ENCODE measurements at regions not wholly inside any gene's neighbourhood (a gene's known extent, or its start where the extent isn't known, plus 50 kb on each side); places are given as distances from the start of the nearest gene placed in this dataset.

GRCh38 chr12:24228371-24228770, 278.9 kb upstream of the SOX5 start:
- Mint-ChIP-seq H3K4me1 (peaks cover 5% of the 10 kb centered on the region), H3K36me3 (no peaks in the 10 kb centered on the region), H3K4me3 (no peak overlapping the region), H3K9me3 (no peaks in the 10 kb centered on the region), H3K27me3 (no peaks in the 10 kb centered on the region), H3K27ac (no peak overlapping the region)
- ATAC-seq = no peak

- no peak for ATAC-seq
- Mint-ChIP-seq H3K4me1 (peaks cover 5% of the 10 kb centered on the region), H3K27ac (peak overlapping the region; percentile 32)
Measured at GRCh38 chr12:24227551-24227950, 278.1 kb upstream of the SOX5 start.

GRCh38 chr12:24226745-24227350, 277.4 kb upstream of the SOX5 start:
- H3K36me3 Mint-ChIP-seq = no peaks in the 10 kb centered on the region
- no peak overlapping the region for H3K4me3 Mint-ChIP-seq
- no peaks in the 10 kb centered on the region for H3K27me3 Mint-ChIP-seq
- no peak overlapping the region for H3K27ac Mint-ChIP-seq
- ATAC-seq = no peak
- no peaks in the 10 kb centered on the region for H3K9me3 Mint-ChIP-seq
- peaks cover 5% of the 10 kb centered on the region for H3K4me1 Mint-ChIP-seq

More at GRCh38 chr12:24227551-24227950, 278.1 kb upstream of the SOX5 start:
- H3K36me3 Mint-ChIP-seq = no peaks in the 10 kb centered on the region
- H3K9me3 Mint-ChIP-seq = no peaks in the 10 kb centered on the region
- H3K4me3 Mint-ChIP-seq = no peak overlapping the region
- H3K27me3 Mint-ChIP-seq = no peaks in the 10 kb centered on the region

- H3K9me3 Mint-ChIP-seq = peaks cover 3% of the 10 kb centered on the region
- no peak overlapping the region for H3K4me3 Mint-ChIP-seq
- no peaks in the 10 kb centered on the region for H3K36me3 Mint-ChIP-seq
- ATAC-seq = no peak
- no peaks in the 10 kb centered on the region for H3K27me3 Mint-ChIP-seq
- no peak overlapping the region for H3K27ac Mint-ChIP-seq
- H3K4me1 Mint-ChIP-seq = peaks cover 5% of the 10 kb centered on the region
Measured at GRCh38 chr12:24224401-24224800, 274.9 kb upstream of the SOX5 start.

GRCh38 chr12:24223926-24224325, 274.5 kb upstream of the SOX5 start:
- ATAC-seq = no peak
- Mint-ChIP-seq H3K36me3 (no peaks in the 10 kb centered on the region), H3K4me1 (peaks cover 5% of the 10 kb centered on the region)

GRCh38 chr12:24222968-24223367, 273.5 kb upstream of the SOX5 start:
- ATAC-seq = no peak
- Mint-ChIP-seq H3K27me3 (no peaks in the 10 kb centered on the region), H3K36me3 (no peaks in the 10 kb centered on the region), H3K4me3 (no peak overlapping the region), H3K9me3 (peaks cover 3% of the 10 kb centered on the region), H3K27ac (no peak overlapping the region), H3K4me1 (peaks cover 3% of the 10 kb centered on the region)

More at GRCh38 chr12:24223926-24224325, 274.5 kb upstream of the SOX5 start:
- Mint-ChIP-seq H3K27ac (no peak overlapping the region), H3K27me3 (no peaks in the 10 kb centered on the region), H3K4me3 (no peak overlapping the region), H3K9me3 (peaks cover 3% of the 10 kb centered on the region)

GRCh38 chr12:24212496-24212895, 263.0 kb upstream of the SOX5 start:
- Mint-ChIP-seq H3K4me3 (no peak overlapping the region), H3K36me3 (no peaks in the 10 kb centered on the region), H3K27me3 (no peaks in the 10 kb centered on the region), H3K9me3 (peaks cover 2% of the 10 kb centered on the region), H3K27ac (no peak overlapping the region), H3K4me1 (peaks cover 5% of the 10 kb centered on the region)
- ATAC-seq = no peak

- Mint-ChIP-seq H3K4me3 (no peak overlapping the region), H3K4me1 (peaks cover 12% of the 10 kb centered on the region), H3K27ac (no peak overlapping the region), H3K9me3 (peaks cover 3% of the 10 kb centered on the region), H3K36me3 (peaks cover 8% of the 10 kb centered on the region), H3K27me3 (no peaks in the 10 kb centered on the region)
- no peak for ATAC-seq
Measured at GRCh38 chr12:24206621-24207020, 257.2 kb upstream of the SOX5 start.

GRCh38 chr12:24201258-24201970, 251.9 kb upstream of the SOX5 start:
- Mint-ChIP-seq H3K27ac (peak overlapping the region; percentile 65), H3K9me3 (peaks cover 3% of the 10 kb centered on the region), H3K4me1 (peaks cover 46% of the 10 kb centered on the region), H3K27me3 (no peaks in the 10 kb centered on the region), H3K4me3 (no peak overlapping the region), H3K36me3 (peaks cover 8% of the 10 kb centered on the region)
- peak; percentile 71 for ATAC-seq

- H3K27ac Mint-ChIP-seq = peak overlapping the region; percentile 65
- H3K9me3 Mint-ChIP-seq = peaks cover 3% of the 10 kb centered on the region
- H3K36me3 Mint-ChIP-seq = peaks cover 8% of the 10 kb centered on the region
Measured at GRCh38 chr12:24200010-24200409, 250.5 kb upstream of the SOX5 start.

GRCh38 chr12:24198936-24199671, 249.6 kb upstream of the SOX5 start:
- Mint-ChIP-seq H3K36me3 (peaks cover 7% of the 10 kb centered on the region), H3K27me3 (no peaks in the 10 kb centered on the region), H3K9me3 (peaks cover 3% of the 10 kb centered on the region), H3K4me3 (no peak overlapping the region), H3K4me1 (peaks cover 46% of the 10 kb centered on the region), H3K27ac (peak overlapping the region; percentile 46)
- ATAC-seq = peak; percentile 10

More at GRCh38 chr12:24200010-24200409, 250.5 kb upstream of the SOX5 start:
- no peaks in the 10 kb centered on the region for H3K27me3 Mint-ChIP-seq
- peaks cover 46% of the 10 kb centered on the region for H3K4me1 Mint-ChIP-seq
- H3K4me3 Mint-ChIP-seq = no peak overlapping the region
- ATAC-seq = peak; percentile 10

- no peaks in the 10 kb centered on the region for H3K36me3 Mint-ChIP-seq
- no peaks in the 10 kb centered on the region for H3K9me3 Mint-ChIP-seq
- H3K27ac Mint-ChIP-seq = peak overlapping the region; percentile 46
- ATAC-seq = no peak
- no peaks in the 10 kb centered on the region for H3K27me3 Mint-ChIP-seq
- H3K4me3 Mint-ChIP-seq = no peak overlapping the region
- peaks cover 46% of the 10 kb centered on the region for H3K4me1 Mint-ChIP-seq
Measured at GRCh38 chr12:24198070-24198469, 248.6 kb upstream of the SOX5 start.

GRCh38 chr12:24197532-24197931, 248.1 kb upstream of the SOX5 start:
- Mint-ChIP-seq H3K36me3 (no peaks in the 10 kb centered on the region), H3K4me3 (no peak overlapping the region), H3K4me1 (peaks cover 44% of the 10 kb centered on the region), H3K27me3 (no peaks in the 10 kb centered on the region), H3K9me3 (no peaks in the 10 kb centered on the region), H3K27ac (peak overlapping the region; percentile 5)
- peak; percentile 60 for ATAC-seq

- ATAC-seq = no peak
- Mint-ChIP-seq H3K9me3 (no peaks in the 10 kb centered on the region), H3K4me1 (peaks cover 23% of the 10 kb centered on the region)
Measured at GRCh38 chr12:24195063-24195462, 245.6 kb upstream of the SOX5 start.

GRCh38 chr12:24191117-24191516, 241.6 kb upstream of the SOX5 start:
- no peak overlapping the region for H3K4me3 Mint-ChIP-seq
- H3K4me1 Mint-ChIP-seq = peaks cover 2% of the 10 kb centered on the region
- ATAC-seq = no peak
- H3K9me3 Mint-ChIP-seq = no peaks in the 10 kb centered on the region
- H3K27ac Mint-ChIP-seq = no peak overlapping the region
- no peaks in the 10 kb centered on the region for H3K27me3 Mint-ChIP-seq
- no peaks in the 10 kb centered on the region for H3K36me3 Mint-ChIP-seq

More at GRCh38 chr12:24195063-24195462, 245.6 kb upstream of the SOX5 start:
- no peaks in the 10 kb centered on the region for H3K27me3 Mint-ChIP-seq
- H3K36me3 Mint-ChIP-seq = no peaks in the 10 kb centered on the region
- H3K27ac Mint-ChIP-seq = no peak overlapping the region
- no peak overlapping the region for H3K4me3 Mint-ChIP-seq

All from stimulated activated memory B cell treated with anti-CD40 and anti-IgM and Interleukin-4, amounts not matched to agents 10 μg/mL and 1 μg/mL and 100 μg/mL, for 72 hours (primary cell).